ENCODE measurements at regions not wholly inside any gene's neighbourhood (a gene's known extent, or its start where the extent isn't known, plus 50 kb on each side); places are given as distances from the start of the nearest gene placed in this dataset.

DNA sequence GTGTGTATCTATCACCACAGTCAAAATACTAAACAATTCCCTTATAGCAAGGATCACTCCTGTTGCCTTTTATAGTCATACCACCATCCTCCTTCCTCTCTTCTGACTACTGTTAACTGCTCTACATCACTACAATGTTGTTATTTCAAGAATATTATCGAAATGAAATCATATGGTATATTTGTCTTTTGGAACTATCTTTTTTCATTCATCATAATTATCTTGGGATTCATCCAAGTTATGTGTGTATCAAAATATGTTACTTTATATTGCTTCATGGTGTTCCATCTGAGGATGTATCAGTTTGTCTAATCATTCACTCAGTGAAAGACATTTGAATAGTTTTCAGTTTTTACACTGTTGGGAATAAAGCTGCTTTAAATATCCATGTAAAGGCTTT lies 1423.0 kb upstream of the PIK3C3 start:
- Mint-ChIP-seq H3K36me3 (no peaks in the 10 kb centered on the region), H3K9me3 (peaks cover 9 to 25% of the 10 kb centered on the region in 2 donors), H3K27ac (no peak overlapping the region)
- ATAC-seq (no peak), DNase-seq (ENCODE audit: low spot score in 2 of 2) (no peak)

DNA sequence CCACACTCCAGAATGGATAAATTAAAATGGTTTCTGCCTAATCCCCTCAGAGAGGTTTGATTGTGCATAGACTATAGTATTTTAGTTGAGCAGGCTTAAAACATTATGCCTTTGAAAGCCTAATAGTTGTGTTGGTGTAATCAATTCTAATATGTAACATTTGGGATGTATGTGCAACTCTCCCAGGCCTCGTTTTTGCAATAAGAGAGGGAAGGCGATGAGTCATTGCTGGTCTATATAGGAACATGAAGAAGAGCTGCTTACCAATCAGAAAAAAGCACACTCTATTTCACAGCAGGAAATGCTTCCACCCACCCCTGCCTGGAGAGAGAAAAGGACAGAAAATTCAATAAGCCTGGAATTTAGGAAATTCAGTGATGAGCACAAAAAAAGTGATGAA lies 1424.0 kb upstream of the PIK3C3 start:
- H3K9me3 Mint-ChIP-seq, result peaks cover 9 to 25% of the 10 kb centered on the region in 2 donors
- no peak overlapping the region for H3K27ac Mint-ChIP-seq
- no peak for ATAC-seq
- DNase-seq (ENCODE audit: low spot score in 2 of 2), result no peak
- no peaks in the 10 kb centered on the region for H3K36me3 Mint-ChIP-seq

DNA sequence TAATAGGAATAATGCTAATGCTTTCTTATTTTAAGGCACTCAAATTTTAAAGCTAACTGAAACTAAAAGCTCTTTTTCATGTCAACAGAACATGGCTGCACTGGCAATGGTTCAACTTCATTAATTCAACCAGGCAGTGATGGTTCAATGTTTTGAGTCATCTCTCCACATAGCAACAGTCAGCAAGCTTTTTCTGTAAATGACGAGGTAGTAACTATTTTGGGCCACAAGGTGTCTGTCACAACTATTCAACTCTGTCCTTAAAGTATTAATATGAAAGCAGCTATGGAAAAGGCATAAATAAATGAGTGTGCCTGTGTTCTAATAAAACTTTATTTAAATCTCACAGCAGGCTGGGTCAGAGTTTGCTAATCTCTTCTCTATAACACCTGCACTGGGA lies 1425.6 kb upstream of the PIK3C3 start:
- ATAC-seq (no peak), DNase-seq (ENCODE audit: low spot score in 2 of 2) (no peak)
- no peak overlapping the region for H3K27ac Mint-ChIP-seq
- H3K9me3 Mint-ChIP-seq, result peaks cover 5 to 19% of the 10 kb centered on the region in 2 donors
- no peaks in the 10 kb centered on the region for H3K36me3 Mint-ChIP-seq

DNA sequence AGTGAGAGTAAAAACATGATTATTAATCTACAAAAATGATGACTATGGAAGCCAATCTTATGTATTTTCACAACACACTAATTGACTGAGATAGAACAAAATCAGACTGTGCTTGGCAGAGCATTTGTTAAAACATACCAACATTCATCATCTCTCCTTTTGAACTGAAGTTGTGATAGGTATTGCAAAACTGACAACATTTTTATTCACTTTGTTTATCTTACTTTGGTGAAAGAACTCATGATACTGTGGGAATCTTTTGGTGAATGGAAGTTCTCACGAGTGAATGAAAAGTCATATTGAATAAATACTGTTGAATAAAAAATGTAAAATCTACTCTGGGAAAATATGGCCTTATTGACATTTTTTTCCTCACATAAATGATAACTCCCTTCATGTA lies 1430.2 kb upstream of the PIK3C3 start:
- DNase-seq (ENCODE audit: low spot score in 2 of 2) (no peak), ATAC-seq (no peak)
- no peak overlapping the region for H3K27ac Mint-ChIP-seq
- H3K36me3 Mint-ChIP-seq, result peaks cover 0 to 4% of the 10 kb centered on the region in 2 donors
- peaks cover 16 to 17% of the 10 kb centered on the region in 2 donors for H3K9me3 Mint-ChIP-seq

DNA sequence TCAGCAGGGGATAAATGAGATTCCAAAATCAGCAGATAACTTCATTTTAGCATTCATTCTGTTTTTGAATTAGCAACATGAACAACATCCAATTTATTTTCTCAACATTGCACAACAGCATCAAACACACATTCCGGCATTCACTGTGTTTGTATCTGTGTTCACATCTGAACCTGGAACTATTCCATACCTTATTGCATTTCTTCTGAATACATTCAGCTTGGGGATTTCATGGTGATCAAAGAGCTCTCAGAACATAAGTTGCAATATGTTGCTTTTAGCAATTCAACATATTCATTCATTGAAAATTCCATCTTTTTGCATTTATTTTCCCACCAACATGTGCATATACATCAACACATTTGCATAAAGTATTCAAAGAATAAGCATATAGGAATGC lies 1431.7 kb upstream of the PIK3C3 start:
- H3K36me3 Mint-ChIP-seq, result peaks cover 0 to 4% of the 10 kb centered on the region in 2 donors
- no peak for DNase-seq (ENCODE audit: low spot score in 2 of 2)
- ATAC-seq, result no peak
- H3K9me3 Mint-ChIP-seq, result peaks cover 14 to 19% of the 10 kb centered on the region in 2 donors
- no peak overlapping the region for H3K27ac Mint-ChIP-seq

DNA sequence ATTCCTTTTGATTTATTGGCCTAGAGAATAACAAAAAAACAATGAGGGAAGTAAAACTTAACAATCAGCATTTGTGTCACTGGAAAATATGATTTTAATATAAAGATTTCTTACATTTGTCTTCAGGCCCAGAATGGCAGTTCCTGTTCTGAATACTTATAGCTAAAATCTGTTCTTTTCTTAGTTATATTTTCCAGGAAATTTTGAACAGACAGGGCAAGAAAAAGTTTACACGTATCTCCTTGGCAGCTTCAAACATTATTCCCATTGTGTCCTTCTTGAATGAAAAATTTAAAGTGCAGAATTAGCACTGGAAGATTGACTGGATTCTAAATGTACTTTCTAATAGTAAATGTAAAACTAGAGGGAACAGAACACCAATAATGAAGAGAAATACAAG lies 1454.0 kb upstream of the PIK3C3 start:
- ATAC-seq (no peak), DNase-seq (ENCODE audit: low spot score in 2 of 2) (no peak)
- H3K27ac Mint-ChIP-seq, result no peak overlapping the region
- H3K9me3 Mint-ChIP-seq, result peaks cover 16 to 23% of the 10 kb centered on the region in 2 donors
- H3K36me3 Mint-ChIP-seq, result no peaks in the 10 kb centered on the region

DNA sequence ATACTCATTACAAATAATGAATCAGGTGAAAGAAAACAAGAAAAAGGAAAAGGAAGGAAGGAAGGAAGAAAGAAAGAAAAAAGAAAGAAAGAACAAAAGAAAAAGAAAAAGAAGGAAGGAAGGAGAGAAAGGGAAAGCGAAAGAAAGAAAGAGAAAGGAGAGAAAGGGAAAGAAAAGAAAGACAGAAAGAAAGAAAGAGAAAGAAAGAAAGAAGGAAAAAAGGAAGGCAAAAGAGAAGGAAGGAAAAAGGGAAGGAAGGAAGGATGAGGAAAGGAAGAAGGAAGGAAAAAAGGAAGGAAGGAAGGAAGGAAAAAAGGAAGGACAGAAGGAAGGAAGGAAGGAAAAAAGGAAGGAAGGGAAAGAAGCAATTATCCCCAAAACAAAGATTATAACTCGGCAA lies 1460.4 kb upstream of the PIK3C3 start:
- H3K9me3 Mint-ChIP-seq, result peaks cover 20 to 22% of the 10 kb centered on the region in 2 donors
- H3K36me3 Mint-ChIP-seq, result no peaks in the 10 kb centered on the region
- no peak overlapping the region for H3K27ac Mint-ChIP-seq
- DNase-seq (ENCODE audit: low spot score in 2 of 2), result no peak
- ATAC-seq, result no peak

DNA sequence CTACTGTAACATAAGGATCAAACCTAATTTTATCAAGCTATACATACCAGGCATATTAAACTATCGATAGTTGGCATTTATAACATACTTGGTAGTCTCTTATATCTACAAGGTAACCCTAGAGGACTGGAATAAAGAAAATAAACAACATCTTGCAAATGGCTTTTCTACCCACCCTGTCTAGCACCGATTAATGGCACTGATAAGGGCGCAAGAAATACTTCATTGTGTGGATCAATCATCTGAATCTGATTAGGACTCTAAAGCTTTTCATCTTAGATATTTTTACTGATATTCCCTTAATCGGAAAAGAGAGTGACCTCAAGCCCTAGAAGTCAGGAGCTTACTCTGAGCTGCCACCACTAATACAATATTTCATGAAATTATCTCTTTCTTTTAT lies 1461.7 kb upstream of the PIK3C3 start:
- DNase-seq (ENCODE audit: low spot score in 2 of 2) (no peak), ATAC-seq (no peak)
- peaks cover 23 to 26% of the 10 kb centered on the region in 2 donors for H3K9me3 Mint-ChIP-seq
- H3K27ac Mint-ChIP-seq, result no peak overlapping the region
- H3K36me3 Mint-ChIP-seq, result no peaks in the 10 kb centered on the region

DNA sequence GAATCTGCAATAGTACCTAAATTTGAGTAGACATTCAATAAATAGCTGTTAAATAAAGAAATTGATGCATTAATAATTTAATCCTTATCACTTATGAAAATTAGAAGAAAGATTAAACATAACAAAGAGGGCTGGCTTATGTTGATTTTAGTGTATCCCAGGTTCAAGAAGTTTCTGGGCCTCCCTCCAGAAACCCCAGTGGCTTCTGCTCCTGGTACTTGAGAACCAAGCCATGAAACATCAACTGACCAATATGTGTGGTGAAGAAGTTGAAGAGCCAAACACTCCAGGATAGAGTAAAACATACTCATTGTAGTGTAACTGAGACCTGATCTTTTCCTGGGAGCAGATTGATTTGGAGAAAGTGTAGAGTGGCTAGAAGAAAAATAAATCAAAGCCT lies 1465.7 kb upstream of the PIK3C3 start:
- Mint-ChIP-seq H3K36me3 (no peaks in the 10 kb centered on the region), H3K9me3 (peaks cover 9 to 17% of the 10 kb centered on the region in 2 donors), H3K27ac (no peak overlapping the region)
- DNase-seq (ENCODE audit: low spot score in 2 of 2) (no peak), ATAC-seq (no peak)

DNA sequence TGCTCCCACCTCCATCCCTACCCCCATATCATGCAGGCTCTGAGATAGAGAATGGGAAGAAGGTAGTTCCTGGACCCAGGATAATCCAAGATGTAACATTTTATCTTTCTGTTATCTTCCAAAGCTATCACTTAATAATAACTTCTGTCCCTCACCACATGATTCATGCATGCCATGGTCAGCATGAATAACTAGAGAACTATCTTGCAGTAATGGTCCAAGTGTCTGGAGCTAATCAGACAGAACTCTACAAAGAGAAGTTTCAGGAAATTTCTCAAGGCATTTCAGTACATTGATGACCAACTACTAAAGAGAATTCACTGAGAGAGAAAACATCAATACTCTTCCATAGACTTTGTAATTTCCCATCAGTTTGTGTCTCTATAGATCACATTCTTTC lies 1469.7 kb upstream of the PIK3C3 start:
- H3K27ac Mint-ChIP-seq, result no peak overlapping the region
- H3K9me3 Mint-ChIP-seq, result peaks cover 11 to 22% of the 10 kb centered on the region in 2 donors
- ATAC-seq (no peak), DNase-seq (ENCODE audit: low spot score in 2 of 2) (no peak)
- H3K36me3 Mint-ChIP-seq, result no peaks in the 10 kb centered on the region

DNA sequence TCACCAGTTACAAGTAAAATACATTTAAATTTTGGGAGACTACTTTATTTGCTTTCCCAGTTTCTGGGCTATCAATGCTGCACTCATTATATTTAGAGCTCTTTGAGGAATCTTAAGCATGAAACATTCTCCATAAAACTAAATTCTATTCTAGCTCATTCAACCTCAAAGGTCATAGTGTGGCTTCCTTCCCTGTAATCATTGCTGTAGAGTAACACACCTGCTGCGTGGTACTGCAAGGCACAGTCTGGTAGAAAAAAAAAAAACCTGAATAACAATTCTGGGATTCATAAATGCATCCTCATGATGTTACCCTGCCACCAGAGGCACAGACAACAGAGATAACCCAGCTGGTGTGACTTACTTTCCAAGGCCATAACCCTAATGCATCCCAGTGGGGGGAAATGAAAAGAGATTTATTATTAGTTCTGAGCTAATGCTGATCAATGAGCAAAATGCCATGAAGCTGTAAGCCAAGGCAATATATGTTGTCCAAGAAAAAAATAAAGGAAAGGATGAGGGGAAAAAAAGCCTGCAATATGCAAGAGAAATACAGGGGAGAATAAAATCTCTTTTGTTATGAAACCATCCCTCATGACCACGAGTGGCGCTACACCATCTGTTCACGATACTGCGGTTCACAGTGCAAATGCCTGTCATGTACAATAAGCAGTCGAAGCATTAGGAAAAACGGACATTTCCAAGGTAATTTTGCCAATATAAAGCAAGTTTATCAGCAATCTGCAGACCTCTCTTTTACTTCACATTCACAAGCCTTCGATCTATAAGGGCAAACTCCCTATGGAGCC lies 1481.6 kb upstream of the PIK3C3 start:
- no peak for DNase-seq (ENCODE audit: low spot score in 2 of 2)
- Mint-ChIP-seq H3K27ac (no peak overlapping the region), H3K36me3 (peaks cover 0 to 5% of the 10 kb centered on the region in 2 donors), H3K9me3 (peaks cover 9 to 10% of the 10 kb centered on the region in 2 donors)
- ATAC-seq, result no peak

DNA sequence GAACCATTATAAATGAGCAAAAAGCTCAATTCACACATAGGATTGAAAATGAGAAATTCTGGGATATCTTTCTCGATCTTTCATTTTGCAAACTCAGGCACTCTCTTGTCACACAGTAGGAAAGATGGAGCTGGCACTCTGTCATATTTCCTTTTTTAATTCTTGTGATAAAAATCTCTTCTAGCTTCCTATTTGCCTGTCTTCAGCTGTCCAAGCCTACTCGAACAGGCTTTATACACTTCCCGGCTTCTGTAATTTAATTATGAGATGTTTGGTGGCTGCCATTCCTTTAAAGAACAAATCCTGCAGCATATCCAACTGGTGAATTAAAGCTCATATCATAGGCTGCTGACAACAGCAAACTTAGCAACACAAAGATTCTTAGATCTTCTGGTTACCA lies 1484.3 kb upstream of the PIK3C3 start:
- no peak for DNase-seq (ENCODE audit: low spot score in 2 of 2)
- H3K36me3 Mint-ChIP-seq, result no peaks in the 10 kb centered on the region
- ATAC-seq, result no peak
- H3K27ac Mint-ChIP-seq, result no peak overlapping the region
- H3K9me3 Mint-ChIP-seq, result peaks cover 5 to 15% of the 10 kb centered on the region in 2 donors

DNA sequence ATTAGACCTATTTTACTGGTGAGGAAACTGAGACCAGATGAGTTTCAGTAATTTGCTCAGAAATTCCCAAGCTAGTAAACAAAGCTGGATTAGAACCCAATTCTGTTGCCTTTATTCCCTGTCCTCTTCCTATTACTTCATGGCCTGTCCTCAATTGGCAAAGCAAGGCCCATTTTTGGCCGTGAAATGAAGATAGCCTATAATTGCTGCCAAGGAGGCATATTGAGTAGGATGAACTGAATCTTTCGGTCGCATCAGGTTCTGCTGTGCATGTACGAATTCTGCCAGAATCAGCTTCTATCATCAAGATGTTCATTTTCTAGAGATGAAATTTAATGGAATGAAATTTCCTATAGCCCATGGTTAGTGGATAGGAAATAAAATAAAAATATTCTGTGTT lies 1485.2 kb upstream of the PIK3C3 start:
- H3K9me3 Mint-ChIP-seq, result peaks cover 7 to 20% of the 10 kb centered on the region in 2 donors
- no peaks in the 10 kb centered on the region for H3K36me3 Mint-ChIP-seq
- no peak for ATAC-seq
- peak overlapping the region in 1 of 2 donors; percentile 22 for H3K27ac Mint-ChIP-seq
- no peak for DNase-seq (ENCODE audit: low spot score in 2 of 2)

DNA sequence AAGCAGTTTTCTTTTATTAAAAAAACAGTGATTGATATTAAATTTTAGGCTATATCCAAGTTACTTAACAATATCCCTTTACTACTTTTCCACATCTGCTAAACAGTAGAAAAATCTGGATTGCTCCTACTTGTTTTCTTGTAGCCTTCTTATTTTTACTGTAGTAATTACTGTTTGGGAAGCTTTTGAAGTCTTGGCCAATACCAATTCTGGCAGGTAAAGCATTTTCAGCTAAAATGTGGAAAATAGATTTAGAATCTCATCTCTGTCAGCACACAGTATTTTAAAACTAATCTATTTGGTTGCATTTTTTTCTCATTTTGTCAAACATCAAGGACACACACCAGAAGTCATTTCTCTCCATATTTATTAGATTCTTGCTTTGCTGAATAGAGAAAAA lies 1485.7 kb upstream of the PIK3C3 start:
- ATAC-seq (no peak), DNase-seq (ENCODE audit: low spot score in 2 of 2) (no peak)
- H3K27ac Mint-ChIP-seq, result no peak overlapping the region
- H3K9me3 Mint-ChIP-seq, result peaks cover 7 to 18% of the 10 kb centered on the region in 2 donors
- H3K36me3 Mint-ChIP-seq, result no peaks in the 10 kb centered on the region

DNA sequence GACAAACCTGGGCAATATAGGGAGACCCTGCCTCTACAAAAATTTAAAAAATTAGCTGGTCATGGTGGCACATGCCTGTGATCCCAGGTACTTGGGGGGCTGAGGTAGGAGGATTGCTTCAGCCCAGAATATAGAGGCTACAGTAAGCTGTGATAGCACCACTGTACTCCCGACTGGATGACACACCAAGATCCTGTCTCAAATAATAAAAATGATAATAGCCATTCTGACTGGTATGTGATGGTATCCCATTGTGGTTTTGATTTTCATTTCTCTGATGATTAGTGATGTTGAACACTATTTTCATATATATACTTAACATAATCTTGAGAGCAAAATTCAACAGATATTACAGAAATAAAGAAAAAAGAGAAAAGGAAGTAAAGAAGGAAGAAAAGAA lies 1491.0 kb upstream of the PIK3C3 start:
- Mint-ChIP-seq H3K27ac (no peak overlapping the region), H3K9me3 (peaks cover 7 to 14% of the 10 kb centered on the region in 2 donors), H3K36me3 (no peaks in the 10 kb centered on the region)
- ATAC-seq (no peak), DNase-seq (ENCODE audit: low spot score in 2 of 2) (no peak)

DNA sequence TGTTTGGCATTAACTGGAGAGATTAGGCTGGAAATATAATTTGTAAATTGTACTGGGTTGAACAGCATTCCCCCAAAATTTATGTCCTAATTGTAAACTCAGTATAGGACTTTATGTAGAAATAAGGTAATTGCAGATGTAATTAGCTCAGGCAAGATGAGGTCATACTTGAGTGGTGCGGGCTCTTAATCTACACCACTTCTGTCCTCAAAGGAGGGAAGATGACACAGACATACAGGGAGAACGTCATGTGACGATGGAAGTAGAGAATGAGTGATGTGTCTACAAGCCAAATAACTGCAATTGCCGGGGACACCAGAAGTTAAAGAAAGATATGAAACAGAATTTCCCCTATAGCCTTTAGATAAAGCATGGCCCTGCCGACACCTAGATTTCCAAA lies 1501.1 kb upstream of the PIK3C3 start:
- DNase-seq (ENCODE audit: low spot score in 2 of 2), result no peak
- H3K36me3 Mint-ChIP-seq, result peaks cover 0 to 8% of the 10 kb centered on the region in 2 donors
- H3K9me3 Mint-ChIP-seq, result peaks cover 30 to 44% of the 10 kb centered on the region in 2 donors
- no peak for ATAC-seq
- no peak overlapping the region for H3K27ac Mint-ChIP-seq

DNA sequence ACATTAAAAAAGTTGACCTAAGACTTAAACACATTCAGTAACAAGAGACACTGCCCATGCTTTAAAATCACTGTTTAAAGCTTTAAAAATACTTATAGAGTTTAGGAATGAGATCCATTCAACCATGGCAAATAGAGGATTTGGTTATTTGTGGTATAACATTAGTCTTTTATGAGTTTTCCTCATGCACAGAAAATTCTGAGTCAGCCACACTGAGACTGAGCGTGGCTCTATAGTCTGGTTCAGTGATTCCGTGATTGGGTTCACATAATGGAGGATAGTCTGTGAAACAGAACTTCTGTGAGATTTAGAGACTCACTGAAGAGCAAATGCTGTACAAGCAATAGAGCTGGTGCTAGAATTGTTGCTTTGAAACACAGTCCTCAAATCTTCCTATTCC lies 1502.4 kb upstream of the PIK3C3 start:
- no peak for DNase-seq (ENCODE audit: low spot score in 2 of 2)
- ATAC-seq, result no peak
- Mint-ChIP-seq H3K36me3 (peaks cover 0 to 4% of the 10 kb centered on the region in 2 donors), H3K9me3 (peaks cover 25 to 35% of the 10 kb centered on the region in 2 donors), H3K27ac (no peak overlapping the region)

DNA sequence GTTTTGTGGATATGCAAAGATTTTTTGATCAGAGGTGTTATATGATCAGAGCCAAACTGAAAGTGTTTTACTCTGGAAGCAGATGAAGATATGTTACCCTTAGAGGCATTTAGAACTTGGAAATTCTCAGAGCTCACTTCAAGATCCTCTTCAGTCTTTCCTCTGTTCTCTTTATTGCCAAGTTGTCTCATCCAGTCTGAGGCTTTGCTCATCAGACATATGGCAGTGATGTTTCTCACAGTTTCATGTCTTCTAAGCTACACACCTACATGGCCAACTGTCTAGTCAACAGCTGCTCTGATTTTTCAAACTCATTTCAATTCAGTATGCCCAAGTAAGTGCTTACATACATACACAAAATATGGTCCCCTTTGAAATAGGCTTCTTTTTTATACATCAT lies 1504.3 kb upstream of the PIK3C3 start:
- H3K27ac Mint-ChIP-seq, result no peak overlapping the region
- peaks cover 21 to 34% of the 10 kb centered on the region in 2 donors for H3K9me3 Mint-ChIP-seq
- DNase-seq (ENCODE audit: low spot score in 2 of 2) (no peak), ATAC-seq (no peak)
- H3K36me3 Mint-ChIP-seq, result peaks cover 0 to 4% of the 10 kb centered on the region in 2 donors

Data from activated naive CD4-positive, alpha-beta T cell treated with anti-CD3 and anti-CD28 coated beads, Interleukin-2, amount 50 U/mL, for 72 hours (primary cell).